ENCODE measurements at regions not wholly inside any gene's neighbourhood (a gene's known extent, or its start where the extent isn't known, plus 50 kb on each side); places are given as distances from the start of the nearest gene placed in this dataset.

- Histone ChIP-seq H2AFZ (ENCODE audit: low read length) (no peak overlapping the region), H4K20me1 (ENCODE audit: control insufficient read depth, extremely low read depth, insufficient read depth, low read length) (no peaks in the 10 kb centered on the region), H3K4me3 (replicated peaks in 1 of 4; ENCODE audit: control extremely low read depth in 1 of 4, insufficient read depth in 1 of 4, low read depth in 3 of 4, low read length in 4 of 4) (no peak overlapping the region), H3K4me1 (ENCODE audit: control insufficient read depth, extremely low read depth, insufficient read depth, low read length) (peaks cover 2% of the 10 kb centered on the region), H3K9ac (ENCODE audit: insufficient read depth, low read length) (no peak overlapping the region), H3K4me2 (ENCODE audit: extremely low read depth, insufficient read depth, low read length) (no peak overlapping the region), H3K9me3 (ENCODE audit: control insufficient read depth, insufficient read depth, low read depth, low read length) (no peaks in the 10 kb centered on the region), H3K27ac (ENCODE audit: insufficient read depth, low read length) (no peak overlapping the region), H3K27me3 (ENCODE audit: control insufficient read depth, insufficient read depth, low read length) (no peaks in the 10 kb centered on the region), H3K36me3 (ENCODE audit: control insufficient read depth, insufficient read depth, low read length) (no peaks in the 10 kb centered on the region), H3K79me2 (ENCODE audit: control insufficient read depth, insufficient read depth, low read length) (no peaks in the 10 kb centered on the region)
- TF ChIP-seq CTCF (conservative IDR thresholded peaks at IDR 0.05 in 1 of 2, IDR thresholded peaks at IDR 0.05 in 1 of 2; ENCODE audit: low read depth in 1 of 2, low read length in 2 of 2) = no peak
- no peak for TF ChIP-seq EZH2 (IDR thresholded peaks at IDR 0.05; ENCODE audit: low read length, missing control alignments)
- no peak for DNase-seq (ENCODE audit: low read depth in 2 of 2)
Observed at GRCh38 chr11:115722711-115723110, 218.5 kb upstream of the CADM1 start.

- Histone ChIP-seq H3K4me1 (ENCODE audit: control insufficient read depth, extremely low read depth, insufficient read depth, low read length) (peaks cover 2% of the 10 kb centered on the region), H3K9ac (ENCODE audit: insufficient read depth, low read length) (no peak overlapping the region), H3K4me3 (replicated peaks in 1 of 4; ENCODE audit: control extremely low read depth in 1 of 4, insufficient read depth in 1 of 4, low read depth in 3 of 4, low read length in 4 of 4) (no peak overlapping the region), H3K27ac (ENCODE audit: insufficient read depth, low read length) (no peak overlapping the region), H3K4me2 (ENCODE audit: extremely low read depth, insufficient read depth, low read length) (no peak overlapping the region), H4K20me1 (ENCODE audit: control insufficient read depth, extremely low read depth, insufficient read depth, low read length) (no peaks in the 10 kb centered on the region), H2AFZ (ENCODE audit: low read length) (no peak overlapping the region), H3K36me3 (ENCODE audit: control insufficient read depth, insufficient read depth, low read length) (no peaks in the 10 kb centered on the region), H3K79me2 (ENCODE audit: control insufficient read depth, insufficient read depth, low read length) (no peaks in the 10 kb centered on the region), H3K27me3 (ENCODE audit: control insufficient read depth, insufficient read depth, low read length) (no peaks in the 10 kb centered on the region), H3K9me3 (ENCODE audit: control insufficient read depth, insufficient read depth, low read depth, low read length) (no peaks in the 10 kb centered on the region)
- no peak for DNase-seq (ENCODE audit: low read depth in 2 of 2)
- TF ChIP-seq CTCF (conservative IDR thresholded peaks at IDR 0.05 in 1 of 2, IDR thresholded peaks at IDR 0.05 in 1 of 2; ENCODE audit: low read depth in 1 of 2, low read length in 2 of 2) = no peak
- TF ChIP-seq EZH2 (IDR thresholded peaks at IDR 0.05; ENCODE audit: low read length, missing control alignments) = no peak
Observed at GRCh38 chr11:115721296-115721995, 217.2 kb upstream of the CADM1 start.

GRCh38 chr11:115720602-115721245 is 216.5 kb upstream of the CADM1 start:
- Histone ChIP-seq H3K27me3 (ENCODE audit: control insufficient read depth, insufficient read depth, low read length) (no peaks in the 10 kb centered on the region), H3K36me3 (ENCODE audit: control insufficient read depth, insufficient read depth, low read length) (no peaks in the 10 kb centered on the region), H4K20me1 (ENCODE audit: control insufficient read depth, extremely low read depth, insufficient read depth, low read length) (no peaks in the 10 kb centered on the region), H3K9me3 (ENCODE audit: control insufficient read depth, insufficient read depth, low read depth, low read length) (no peaks in the 10 kb centered on the region), H3K4me2 (ENCODE audit: extremely low read depth, insufficient read depth, low read length) (no peak overlapping the region), H2AFZ (ENCODE audit: low read length) (no peak overlapping the region), H3K79me2 (ENCODE audit: control insufficient read depth, insufficient read depth, low read length) (no peaks in the 10 kb centered on the region), H3K4me3 (replicated peaks in 1 of 4; ENCODE audit: control extremely low read depth in 1 of 4, insufficient read depth in 1 of 4, low read depth in 3 of 4, low read length in 4 of 4) (no peak overlapping the region), H3K4me1 (ENCODE audit: control insufficient read depth, extremely low read depth, insufficient read depth, low read length) (peaks cover 2% of the 10 kb centered on the region), H3K9ac (ENCODE audit: insufficient read depth, low read length) (no peak overlapping the region), H3K27ac (ENCODE audit: insufficient read depth, low read length) (no peak overlapping the region)
- no peak for DNase-seq (ENCODE audit: low read depth in 2 of 2)
- TF ChIP-seq CTCF (conservative IDR thresholded peaks at IDR 0.05 in 1 of 2, IDR thresholded peaks at IDR 0.05 in 1 of 2; ENCODE audit: low read depth in 1 of 2, low read length in 2 of 2) = no peak
- no peak for TF ChIP-seq EZH2 (IDR thresholded peaks at IDR 0.05; ENCODE audit: low read length, missing control alignments)
